HG03108 (cell line): ENCODE measurements at regions not wholly inside any gene's neighbourhood (a gene's known extent, or its start where the extent isn't known, plus 50 kb on each side); places are given as distances from the start of the nearest gene placed in this dataset.

Source experiments
- ATAC-seq: cut with Tn5 transposase; IDR thresholded peaks from one replicate; pipeline ENCODE4 v1.9.1; 2021; ENCODE audit warnings: moderate library complexity; ENCODE audit not compliant: unreplicated experiment

DNA sequence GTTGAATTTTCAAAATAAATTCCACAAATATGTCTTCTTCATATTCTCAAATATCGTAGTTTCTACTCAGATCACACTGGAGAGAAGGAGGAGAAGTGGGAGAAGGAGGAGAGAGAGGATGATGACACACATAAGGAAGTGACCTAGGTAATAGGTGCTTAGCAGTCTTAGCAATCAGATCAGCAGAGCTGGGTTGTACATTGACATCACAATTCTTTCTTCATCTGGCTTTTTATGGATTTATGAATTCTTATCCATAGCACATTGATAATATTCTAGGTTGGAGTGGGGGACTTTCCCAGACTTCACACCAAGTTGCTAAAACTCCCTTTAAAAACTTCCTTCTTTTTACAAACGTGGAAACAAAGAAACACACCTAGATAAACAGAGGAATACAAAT is 86.9 kb downstream of the FGF9 start:
- no peak for ATAC-seq

DNA sequence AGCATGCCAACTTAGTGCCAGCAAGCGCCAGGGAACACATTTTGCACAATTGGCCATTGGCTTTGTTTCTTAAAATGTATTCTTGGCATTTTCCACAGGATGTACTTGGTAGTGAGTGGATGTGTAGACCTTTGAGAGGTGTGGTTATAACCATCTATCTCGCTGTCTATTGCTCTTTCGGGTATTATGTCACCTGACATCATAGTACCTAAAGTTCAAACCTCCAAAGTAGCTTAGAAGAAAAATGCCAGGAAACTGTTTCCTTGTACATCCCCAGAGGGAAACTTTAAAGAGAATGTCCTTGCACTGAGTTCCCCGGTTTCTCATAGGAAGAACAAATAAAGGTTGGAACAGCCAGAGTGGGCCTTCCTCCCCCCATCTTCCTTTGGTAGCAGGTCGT is 87.6 kb downstream of the FGF9 start:
- no peak for ATAC-seq

DNA sequence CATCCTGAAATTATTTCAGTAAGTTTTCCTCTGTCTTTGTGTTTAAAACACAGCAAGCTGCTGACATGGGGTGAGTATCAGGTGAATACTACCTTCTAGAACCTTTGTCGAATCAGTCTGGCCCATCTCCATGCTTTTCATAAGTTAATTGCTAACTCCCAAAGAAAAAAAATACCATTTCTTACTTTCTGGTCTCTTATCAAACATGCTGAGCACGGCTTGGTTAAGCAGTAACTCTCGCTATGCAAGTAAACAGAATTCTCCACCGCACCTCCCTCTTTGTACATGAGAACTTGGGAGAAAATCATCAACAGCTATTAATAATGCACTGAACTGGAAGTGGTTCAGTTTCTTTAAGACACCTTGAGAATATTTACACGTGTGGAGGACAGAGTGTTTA is 88.6 kb downstream of the FGF9 start:
- no peak for ATAC-seq

DNA sequence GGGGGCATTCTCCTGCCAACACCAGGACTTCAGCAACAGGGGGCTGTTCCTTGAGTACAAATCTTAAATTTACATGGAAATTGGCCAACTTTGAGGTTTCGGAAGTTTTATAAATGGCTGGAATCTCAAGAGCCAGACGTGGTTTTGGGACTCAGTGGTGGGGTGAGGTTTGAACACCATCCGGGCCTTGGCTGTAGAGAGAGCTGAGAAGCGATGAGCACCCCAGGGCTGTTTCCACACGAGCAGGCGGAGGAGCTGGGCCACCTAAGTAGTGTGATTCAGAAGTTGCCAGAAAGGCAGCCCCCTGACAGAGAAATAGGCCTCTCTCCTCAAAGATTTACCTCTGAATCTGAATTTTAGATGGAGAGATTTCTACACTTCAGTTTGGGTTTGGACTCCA is 89.0 kb downstream of the FGF9 start:
- ATAC-seq, result no peak

DNA sequence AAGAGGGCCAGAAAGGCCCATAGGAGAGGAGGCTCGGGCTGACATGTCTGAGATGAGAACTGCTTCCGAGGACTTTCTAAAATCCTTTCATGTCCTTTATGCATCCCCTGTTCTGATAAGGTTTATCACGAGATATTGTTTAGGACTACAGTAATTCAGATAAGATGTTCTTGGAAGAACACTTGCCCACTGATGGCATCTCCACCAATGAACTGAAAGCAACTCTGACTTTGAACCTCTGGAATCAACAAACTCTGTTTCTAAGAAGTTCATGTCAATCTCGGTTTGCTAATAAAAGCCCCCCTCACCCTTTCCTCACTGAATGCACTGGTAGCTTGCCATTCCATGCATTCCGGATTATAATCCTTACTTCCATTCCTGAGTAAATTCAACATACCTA is 90.9 kb downstream of the FGF9 start:
- no peak for ATAC-seq

DNA sequence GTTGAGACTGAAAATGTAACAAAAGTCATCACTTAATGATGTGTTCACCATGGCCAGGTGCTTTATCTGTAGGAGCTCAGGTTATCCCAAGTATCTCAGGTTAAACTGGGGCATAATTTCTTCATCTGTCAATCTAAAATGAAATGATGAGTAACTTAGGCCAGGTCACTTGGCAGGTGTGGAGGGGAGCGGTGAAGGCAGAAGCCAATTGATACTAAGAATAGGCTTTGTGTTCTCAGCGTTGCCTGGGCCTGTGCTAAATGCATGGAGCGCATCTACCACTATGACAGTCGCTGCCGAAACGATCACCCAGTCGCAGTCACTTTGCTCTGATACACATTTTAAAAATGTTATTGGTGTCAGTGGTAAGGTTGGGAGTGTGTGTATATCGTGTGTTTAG is 91.6 kb downstream of the FGF9 start:
- ATAC-seq, result no peak

DNA sequence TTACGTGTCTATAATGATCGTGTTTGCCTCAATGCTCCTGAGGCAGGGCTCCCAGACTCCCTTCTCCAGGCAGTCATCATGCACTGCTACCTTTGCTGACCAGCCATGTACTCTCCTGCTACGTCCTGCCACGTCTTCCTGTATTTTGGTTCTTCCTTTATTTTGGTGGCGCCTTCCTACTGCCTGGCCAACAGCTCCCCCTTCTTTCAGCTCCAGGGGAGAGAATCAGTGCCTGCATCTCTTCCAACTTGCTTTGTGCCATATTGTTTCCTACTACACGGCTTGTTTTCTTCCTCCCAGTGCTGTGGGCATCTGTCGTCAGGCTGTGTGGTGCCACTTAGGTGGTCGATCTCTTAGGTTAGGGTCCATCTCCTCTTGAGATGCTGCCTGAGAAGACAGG is 96.2 kb downstream of the FGF9 start:
- no peak for ATAC-seq

DNA sequence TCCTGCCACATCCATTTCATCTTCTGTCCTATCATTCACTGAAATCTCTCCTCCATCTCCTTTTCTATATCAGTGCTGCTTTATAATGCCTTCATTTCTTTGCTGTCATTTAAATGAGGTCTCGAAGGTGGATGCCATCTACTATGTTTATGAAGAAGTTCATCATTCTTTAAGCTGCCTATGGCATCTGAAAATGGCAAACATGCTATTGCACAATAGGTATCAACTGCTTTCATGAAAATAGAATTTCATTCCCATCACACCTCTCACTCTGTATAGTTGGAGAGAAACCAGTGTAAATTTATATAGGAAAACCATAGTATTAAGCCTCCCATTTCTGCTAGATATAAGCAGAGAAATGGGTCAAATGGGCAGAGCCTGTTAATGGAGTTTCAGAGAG is 100.2 kb downstream of the FGF9 start:
- ATAC-seq, result no peak

DNA sequence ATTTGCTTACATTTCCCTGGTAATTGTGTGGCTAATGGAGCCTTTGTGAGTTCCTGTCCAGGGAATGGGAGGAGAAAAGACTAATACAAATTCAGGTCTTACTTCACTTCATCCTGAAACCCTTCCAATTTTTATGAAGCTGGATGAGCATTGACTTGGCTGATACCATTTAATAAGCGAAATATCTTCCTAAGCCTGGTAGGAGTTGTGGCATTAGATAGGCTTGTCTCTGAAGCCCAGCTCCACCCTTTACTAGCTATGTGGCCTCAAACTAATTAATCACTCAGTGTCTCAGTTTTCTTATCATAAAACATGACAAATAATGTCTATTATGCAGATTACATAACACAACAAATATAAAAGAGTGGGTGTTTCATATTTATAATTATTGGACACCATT is 106.3 kb downstream of the FGF9 start:
- ATAC-seq, result no peak

DNA sequence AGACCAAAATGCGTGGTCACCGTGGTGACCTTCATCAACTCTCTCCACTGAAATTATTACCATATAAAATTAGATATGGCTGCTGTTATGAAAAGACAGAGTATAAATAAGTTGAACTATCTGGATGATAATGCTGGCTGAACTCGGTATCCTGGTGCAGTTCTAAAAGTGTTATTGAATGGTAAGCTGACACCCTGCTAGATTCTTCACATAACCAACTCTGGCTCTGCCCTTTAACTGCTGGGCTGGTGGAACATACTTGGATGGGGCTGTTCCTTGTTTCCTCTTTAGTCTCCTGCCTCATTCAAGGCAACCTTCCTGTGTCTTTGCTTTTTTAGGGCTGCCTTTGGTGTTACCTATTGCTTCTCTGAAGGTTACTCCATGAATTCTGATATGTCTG is 106.9 kb downstream of the FGF9 start:
- no peak for ATAC-seq

DNA sequence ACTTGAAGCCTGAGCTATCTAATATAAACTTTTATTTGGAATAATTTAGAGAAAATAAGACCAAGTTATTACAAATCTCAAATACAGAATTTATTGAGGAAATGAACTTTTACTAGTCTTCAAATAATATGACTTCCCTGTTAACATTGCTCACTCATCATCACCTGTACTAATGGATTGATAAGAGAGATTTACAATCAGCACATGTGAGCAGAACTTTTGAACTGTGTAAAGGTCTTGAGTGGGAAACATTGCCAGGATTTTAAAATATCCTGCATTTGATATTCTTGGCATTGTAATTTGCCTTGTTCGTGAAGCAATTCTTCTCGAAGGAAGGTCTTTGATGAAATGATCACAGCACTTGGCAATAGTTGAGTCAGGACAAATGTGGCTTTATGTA is 111.9 kb downstream of the FGF9 start:
- no peak for ATAC-seq

DNA sequence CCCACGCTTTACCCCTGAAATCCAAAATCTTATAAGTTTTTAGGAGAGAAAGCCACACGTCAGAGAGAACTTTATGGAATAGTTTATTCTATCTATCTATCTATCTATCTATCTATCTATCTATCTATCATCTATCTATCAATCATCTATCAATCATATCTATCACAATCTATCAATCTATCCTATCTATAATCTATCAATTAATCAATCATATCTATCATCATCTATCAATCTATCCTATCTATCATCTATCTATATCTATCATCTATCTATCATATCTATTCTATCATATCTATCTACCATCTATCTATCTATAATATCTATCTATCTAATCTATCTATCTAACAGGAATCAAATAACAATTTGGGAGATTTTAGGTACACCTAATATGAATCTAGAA is 115.1 kb downstream of the FGF9 start:
- no peak for ATAC-seq

DNA sequence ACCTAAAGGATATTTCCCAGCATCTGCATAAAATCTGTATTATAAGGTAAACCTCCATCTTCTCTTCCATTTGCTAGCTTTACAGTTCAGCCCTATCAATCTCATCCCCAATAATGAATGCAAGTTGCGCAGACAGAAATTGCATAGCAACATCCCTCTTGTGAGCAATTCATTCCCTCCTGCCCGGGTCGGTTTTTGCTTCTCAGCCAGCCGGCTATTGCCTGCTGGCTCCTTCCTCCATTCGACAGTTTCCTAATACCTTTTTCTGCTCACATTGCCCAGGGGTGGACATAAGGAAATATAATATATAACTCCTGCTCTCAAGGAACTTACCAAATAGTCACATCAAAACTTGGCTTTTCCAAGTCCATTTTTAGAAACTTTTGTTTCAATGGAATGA is 125.2 kb downstream of the FGF9 start:
- no peak for ATAC-seq

DNA sequence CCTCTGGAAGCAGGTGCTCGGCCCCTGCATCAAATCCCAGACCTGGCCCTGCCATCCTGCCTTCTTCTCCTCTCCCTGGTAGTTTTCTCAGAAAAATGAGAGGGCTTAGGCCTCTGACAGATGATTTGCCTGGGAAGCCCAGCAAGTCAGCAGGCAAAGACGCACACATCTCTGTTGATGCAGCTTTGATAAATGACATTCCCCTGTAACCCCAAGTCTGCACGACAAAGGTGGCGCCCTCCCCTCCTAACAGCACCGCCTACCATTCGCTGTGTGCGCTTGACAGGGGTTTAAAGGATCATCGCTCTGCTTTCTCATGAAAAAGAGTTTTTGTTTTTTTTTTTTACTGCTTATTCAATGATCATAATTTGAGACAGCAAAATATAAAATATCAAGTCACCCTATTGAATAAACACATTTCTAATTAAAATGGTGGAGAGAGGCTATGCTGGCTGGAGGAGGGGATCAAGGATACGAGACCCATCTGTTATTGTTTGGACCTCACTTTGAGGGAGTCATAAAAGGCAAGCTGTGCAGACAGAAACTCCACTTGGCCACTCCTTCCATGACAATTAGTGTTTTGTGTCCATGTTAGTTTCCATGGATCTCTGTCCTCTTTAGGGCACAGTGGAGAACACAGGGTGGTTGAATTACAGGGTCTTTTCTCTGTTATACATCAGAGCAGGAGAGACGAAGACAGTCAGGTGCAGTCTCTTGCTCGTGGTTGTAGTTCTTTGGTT is 126.1 kb downstream of the FGF9 start:
- ATAC-seq, result no peak

DNA sequence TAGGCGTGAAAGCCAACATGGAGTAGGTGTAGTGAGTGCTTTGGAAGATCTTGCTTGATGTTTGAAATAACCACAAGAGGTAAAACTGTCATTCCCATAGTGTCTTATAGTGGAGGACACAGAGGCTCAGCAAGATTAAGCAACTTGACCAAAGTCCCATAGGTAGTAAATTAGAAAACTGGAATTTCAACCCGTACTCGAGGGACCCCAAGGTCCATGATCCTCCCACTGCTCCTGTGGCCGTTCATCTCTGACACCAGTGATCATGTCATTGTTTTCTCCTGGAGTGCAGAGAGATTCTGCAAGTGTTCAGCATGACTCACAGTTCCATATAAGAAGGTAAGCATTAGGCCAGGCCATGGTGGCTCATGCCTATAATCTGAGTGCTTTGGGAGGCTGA is 126.9 kb downstream of the FGF9 start:
- ATAC-seq, result no peak

DNA sequence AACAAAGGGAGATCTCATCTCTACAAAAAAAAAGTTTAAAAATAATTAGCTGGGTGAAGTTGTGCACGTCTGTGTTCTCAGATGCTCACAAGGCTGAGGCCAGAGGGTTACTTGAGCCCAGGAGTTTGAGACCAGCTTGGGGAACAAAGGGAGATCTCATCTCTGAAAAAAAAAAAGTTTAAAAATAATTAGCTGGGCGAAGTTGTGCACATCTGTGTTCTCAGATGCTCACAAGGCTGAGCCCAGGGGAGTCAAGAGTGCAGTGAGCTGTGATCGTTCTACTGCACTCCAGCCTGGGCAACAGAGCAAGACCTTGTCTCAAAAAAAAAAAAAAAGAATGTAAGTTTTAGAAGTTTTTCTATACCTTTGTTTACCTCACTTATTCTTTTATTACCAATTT is 127.3 kb downstream of the FGF9 start:
- no peak for ATAC-seq

DNA sequence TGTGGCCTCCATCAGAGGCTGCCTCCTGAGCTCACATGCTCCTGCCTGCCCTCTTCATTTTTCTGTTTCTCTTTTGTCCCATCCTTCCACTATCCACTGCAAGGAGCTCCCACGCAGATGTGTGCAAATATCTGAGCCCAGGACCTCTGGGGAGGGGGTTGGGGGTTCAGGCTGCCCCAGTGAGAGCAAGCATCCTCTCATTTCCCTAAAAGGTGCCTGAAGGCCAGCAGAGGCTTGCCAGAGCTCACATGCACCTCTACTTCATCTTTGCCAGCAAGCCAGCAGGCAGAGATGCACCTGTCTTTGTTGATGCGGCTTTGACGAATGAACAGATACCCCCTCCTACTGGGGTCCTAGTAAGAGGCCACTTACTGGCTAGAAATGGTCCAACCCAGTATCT is 128.8 kb downstream of the FGF9 start:
- no peak for ATAC-seq

DNA sequence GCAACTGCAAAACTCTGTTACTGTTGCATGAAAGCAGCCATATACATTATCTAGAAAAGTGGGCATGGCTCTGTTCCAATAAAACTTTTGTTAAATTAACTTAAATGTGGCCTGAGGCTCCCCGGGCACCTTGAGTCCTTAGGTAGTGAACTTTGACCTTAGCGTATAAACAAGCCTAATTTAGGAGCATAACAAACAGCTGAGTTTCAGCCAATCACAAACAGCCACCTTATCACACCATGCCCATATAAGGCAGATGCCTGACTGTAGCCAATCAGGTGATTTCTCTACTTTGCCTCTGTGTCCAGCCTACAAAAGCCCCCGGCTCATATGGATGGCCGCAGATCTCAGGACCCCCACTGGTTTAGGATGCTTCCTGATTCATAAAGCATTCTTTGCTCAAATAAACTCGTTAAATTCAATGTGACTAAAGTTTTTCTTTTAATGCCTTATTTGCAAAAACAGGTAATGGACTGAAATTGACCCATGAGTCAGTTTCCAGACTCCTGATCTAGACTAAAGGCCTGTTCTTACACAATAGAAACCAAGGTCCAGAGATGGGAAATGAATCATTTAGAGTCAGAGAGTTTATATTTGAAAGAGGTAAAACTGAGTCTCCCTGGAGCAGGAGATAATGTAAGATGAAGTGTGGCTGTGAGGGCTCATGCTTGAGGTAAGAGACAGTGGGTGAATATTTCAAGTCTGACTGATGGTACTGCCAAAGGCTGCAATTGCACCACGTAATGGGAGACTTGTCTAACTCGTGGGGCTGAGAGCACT is 130.2 kb downstream of the FGF9 start:
- no peak for ATAC-seq

DNA sequence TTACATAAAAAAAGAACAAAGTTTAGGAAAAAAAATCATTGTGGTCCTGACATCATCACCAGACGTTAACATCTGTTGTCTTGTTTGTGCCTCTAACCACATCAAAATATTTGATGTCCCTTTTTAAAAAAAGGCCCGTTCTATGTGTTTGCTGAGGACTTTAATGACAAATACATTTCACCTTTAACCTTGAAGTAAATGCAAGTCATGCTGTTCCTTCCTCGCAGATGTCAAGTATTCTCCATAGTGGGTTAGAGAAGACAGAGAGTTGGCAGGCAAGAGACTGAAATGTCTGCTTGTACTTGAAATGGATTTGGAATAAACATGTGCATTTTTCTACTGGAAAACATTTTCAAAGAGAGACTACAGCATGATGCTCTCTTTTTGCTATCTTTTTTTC is 134.9 kb downstream of the FGF9 start:
- ATAC-seq, result no peak

DNA sequence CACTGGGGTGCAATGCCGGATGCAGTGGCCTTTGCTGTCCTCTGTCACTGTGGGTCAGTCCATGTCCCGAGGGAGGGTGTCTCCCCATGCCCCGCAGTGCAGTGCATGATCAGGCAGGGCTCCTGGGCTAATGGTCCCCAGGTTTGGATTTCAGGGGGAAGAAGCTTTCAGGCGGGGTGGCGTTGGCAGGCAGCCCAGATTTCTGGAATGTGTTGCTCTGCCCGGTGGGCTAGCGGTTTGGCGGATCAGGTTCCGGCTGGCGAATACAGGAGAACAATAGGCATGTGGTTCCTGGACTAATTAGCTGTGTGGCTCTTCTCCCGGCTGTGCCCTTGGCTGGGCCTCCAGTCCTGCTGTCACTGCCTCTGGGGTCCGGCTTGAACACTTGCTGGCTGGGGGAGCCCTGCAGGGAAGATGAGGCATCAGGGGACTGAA is 141.3 kb downstream of the FGF9 start:
- no peak for ATAC-seq

DNA sequence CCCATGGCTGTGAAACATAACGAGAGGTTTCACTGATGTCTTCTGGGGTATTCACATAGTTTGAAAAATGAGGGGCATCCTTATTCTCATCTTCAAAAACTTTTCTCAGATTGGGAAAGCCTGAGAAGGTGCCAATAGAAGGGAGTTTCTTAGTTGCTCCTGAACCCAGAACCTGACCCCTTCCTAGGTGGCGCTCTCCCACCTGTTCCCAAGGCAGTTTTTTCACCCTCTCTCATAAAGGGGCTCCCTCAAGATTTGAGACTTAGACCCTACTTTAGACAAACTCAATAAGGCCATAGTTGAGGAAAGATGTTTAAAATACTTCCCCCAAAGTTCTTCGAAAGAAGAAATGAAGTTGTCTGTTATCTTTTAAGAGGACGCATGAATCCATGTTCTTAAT is 142.2 kb downstream of the FGF9 start:
- ATAC-seq, result no peak

DNA sequence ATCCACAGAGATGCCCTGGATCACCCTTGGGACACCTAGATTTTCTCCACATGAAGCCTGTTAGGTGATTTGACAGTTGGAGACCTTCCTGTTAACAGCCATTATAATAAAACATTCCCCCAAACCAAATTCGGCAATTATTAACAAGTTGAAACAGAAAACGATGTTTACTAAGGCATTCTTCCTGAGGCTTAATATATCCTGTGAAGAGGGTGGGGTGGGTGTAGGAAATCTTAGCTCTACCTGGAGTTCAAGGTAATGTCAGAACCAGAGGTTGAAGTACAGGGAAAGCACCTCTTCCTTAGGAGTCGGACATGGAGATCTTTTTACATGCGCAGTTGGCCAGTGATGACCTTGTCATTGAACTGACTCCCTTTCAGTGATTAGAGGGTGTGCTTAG is 143.0 kb downstream of the FGF9 start:
- no peak for ATAC-seq

DNA sequence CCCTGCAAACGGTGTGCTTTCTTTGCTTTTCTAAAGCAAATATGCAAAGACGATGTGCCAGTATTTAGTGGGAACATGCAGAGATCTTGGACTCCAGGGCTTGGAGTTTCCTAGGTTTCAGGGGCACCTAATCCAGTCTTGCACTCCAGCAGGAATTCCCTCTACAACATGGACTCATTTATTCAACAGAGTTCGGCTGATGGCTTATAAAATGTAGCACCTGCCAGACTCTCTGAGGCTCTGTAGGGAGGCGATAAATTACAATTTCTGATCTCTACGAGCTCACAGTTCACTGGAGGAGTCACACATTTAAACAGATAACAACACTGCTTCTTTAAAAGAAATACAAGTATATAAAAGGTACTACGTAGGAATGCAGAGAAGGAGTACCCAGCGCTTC is 143.7 kb downstream of the FGF9 start:
- ATAC-seq, result no peak
